ENCODE measurements at regions not wholly inside any gene's neighbourhood (a gene's known extent, or its start where the extent isn't known, plus 50 kb on each side); places are given as distances from the start of the nearest gene placed in this dataset.

DNA sequence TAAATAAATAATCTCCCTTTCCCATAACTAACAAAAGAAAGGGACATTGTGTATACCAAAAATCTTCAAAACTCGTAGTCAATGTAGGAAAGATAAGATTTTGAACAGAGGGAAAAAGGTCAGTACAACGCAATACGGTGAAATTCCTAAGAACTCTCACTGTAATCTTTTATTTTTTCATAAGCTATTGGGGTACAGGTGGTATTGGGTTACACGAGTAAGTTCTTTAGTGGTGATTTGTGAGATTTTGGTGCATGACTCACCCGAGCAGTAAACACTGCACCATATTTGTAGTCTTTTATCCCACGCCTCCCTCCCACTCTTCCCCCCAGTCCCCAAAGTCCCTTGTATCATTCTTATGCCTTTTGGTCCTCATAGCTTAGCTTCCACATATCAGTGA lies 718.0 kb downstream of the TBL1XR1 start:
- Mint-ChIP-seq H3K4me1 (ENCODE audit: low read depth, unreplicated experiment) (no peaks in the 10 kb centered on the region), H3K27me3 (ENCODE audit: unreplicated experiment) (no peaks in the 10 kb centered on the region), H3K4me3 (ENCODE audit: unreplicated experiment) (no peak overlapping the region), H3K36me3 (ENCODE audit: unreplicated experiment) (no peaks in the 10 kb centered on the region), H3K27ac (ENCODE audit: unreplicated experiment) (no peak overlapping the region), H3K9me3 (ENCODE audit: unreplicated experiment) (peaks cover 1% of the 10 kb centered on the region)
- TF ChIP-seq, protein P1, sequence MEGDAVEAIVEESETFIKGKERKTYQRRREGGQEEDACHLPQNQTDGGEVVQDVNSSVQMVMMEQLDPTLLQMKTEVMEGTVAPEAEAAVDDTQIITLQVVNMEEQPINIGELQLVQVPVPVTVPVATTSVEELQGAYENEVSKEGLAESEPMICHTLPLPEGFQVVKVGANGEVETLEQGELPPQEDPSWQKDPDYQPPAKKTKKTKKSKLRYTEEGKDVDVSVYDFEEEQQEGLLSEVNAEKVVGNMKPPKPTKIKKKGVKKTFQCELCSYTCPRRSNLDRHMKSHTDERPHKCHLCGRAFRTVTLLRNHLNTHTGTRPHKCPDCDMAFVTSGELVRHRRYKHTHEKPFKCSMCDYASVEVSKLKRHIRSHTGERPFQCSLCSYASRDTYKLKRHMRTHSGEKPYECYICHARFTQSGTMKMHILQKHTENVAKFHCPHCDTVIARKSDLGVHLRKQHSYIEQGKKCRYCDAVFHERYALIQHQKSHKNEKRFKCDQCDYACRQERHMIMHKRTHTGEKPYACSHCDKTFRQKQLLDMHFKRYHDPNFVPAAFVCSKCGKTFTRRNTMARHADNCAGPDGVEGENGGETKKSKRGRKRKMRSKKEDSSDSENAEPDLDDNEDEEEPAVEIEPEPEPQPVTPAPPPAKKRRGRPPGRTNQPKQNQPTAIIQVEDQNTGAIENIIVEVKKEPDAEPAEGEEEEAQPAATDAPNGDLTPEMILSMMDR (IDR thresholded peaks at IDR 0.05; ENCODE audit: partially characterized antibody, unreplicated experiment) = no peak
- DNase-seq = no peak

- TF ChIP-seq, protein P1 (IDR thresholded peaks at IDR 0.05; ENCODE audit: partially characterized antibody, unreplicated experiment) = no peak
- no peaks in the 10 kb centered on the region for H3K9me3 Mint-ChIP-seq (ENCODE audit: unreplicated experiment)
- H3K36me3 Mint-ChIP-seq (ENCODE audit: unreplicated experiment) = no peaks in the 10 kb centered on the region
- H3K27ac Mint-ChIP-seq (ENCODE audit: unreplicated experiment) = no peak overlapping the region
- no peaks in the 10 kb centered on the region for H3K4me1 Mint-ChIP-seq (ENCODE audit: low read depth, unreplicated experiment)
- no peaks in the 10 kb centered on the region for H3K27me3 Mint-ChIP-seq (ENCODE audit: unreplicated experiment)
- no peak for DNase-seq
- H3K4me3 Mint-ChIP-seq (ENCODE audit: unreplicated experiment) = no peak overlapping the region
Measured at GRCh38 chr3:176469694-176470205, 727.5 kb downstream of the TBL1XR1 start.

DNA sequence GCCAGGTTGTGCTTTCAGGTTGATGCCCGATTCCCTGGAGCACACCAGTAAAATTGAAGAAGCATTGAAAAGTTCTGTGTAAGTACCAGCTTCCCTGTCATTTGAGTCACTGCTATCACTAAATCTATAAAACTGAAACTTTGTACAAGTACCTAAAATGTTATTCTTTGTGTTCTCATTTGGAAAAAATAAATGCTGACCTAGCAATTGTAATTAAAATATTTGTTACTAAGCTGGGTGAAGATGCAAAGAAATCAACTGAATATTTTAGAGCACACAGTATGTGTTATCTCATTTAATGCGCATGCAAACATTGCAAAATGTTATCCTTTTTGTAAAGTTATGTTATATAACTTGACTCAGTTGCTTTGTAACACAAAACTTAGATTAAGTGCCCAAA lies 733.7 kb downstream of the TBL1XR1 start:
- DNase-seq = no peak
- H3K27ac Mint-ChIP-seq (ENCODE audit: unreplicated experiment) = no peak overlapping the region
- H3K4me3 Mint-ChIP-seq (ENCODE audit: unreplicated experiment) = no peak overlapping the region
- no peaks in the 10 kb centered on the region for H3K9me3 Mint-ChIP-seq (ENCODE audit: unreplicated experiment)
- H3K27me3 Mint-ChIP-seq (ENCODE audit: unreplicated experiment) = no peaks in the 10 kb centered on the region
- H3K36me3 Mint-ChIP-seq (ENCODE audit: unreplicated experiment) = no peaks in the 10 kb centered on the region
- no peaks in the 10 kb centered on the region for H3K4me1 Mint-ChIP-seq (ENCODE audit: low read depth, unreplicated experiment)
- TF ChIP-seq, protein P1 (IDR thresholded peaks at IDR 0.05; ENCODE audit: partially characterized antibody, unreplicated experiment) = no peak

DNA sequence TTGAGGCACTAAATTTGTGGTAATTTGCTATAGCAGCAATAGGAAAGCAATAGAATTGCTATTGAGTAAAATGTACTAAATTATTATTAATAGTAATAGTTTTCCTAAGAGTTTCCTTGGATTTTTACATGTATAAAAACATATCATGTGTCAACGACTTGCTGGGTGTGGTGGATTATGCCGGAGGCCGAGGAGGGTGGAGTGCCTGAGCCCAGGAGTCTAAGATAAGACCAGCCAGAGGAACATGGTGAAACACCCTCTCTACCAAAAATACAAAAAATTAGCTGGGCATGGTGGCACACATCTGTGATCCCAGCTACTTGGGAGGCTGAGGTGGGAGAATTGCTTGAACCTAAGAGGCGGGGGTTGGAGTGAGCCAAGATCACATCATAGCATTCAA lies 749.9 kb downstream of the TBL1XR1 start:
- H3K4me1 Mint-ChIP-seq (ENCODE audit: low read depth, unreplicated experiment) = no peaks in the 10 kb centered on the region
- H3K27me3 Mint-ChIP-seq (ENCODE audit: unreplicated experiment) = no peaks in the 10 kb centered on the region
- no peak overlapping the region for H3K27ac Mint-ChIP-seq (ENCODE audit: unreplicated experiment)
- H3K9me3 Mint-ChIP-seq (ENCODE audit: unreplicated experiment) = peaks cover 1% of the 10 kb centered on the region
- DNase-seq = no peak
- H3K36me3 Mint-ChIP-seq (ENCODE audit: unreplicated experiment) = peaks cover under 1% of the 10 kb centered on the region
- TF ChIP-seq, protein P1 (IDR thresholded peaks at IDR 0.05; ENCODE audit: partially characterized antibody, unreplicated experiment) = no peak
- H3K4me3 Mint-ChIP-seq (ENCODE audit: unreplicated experiment) = no peak overlapping the region

DNA sequence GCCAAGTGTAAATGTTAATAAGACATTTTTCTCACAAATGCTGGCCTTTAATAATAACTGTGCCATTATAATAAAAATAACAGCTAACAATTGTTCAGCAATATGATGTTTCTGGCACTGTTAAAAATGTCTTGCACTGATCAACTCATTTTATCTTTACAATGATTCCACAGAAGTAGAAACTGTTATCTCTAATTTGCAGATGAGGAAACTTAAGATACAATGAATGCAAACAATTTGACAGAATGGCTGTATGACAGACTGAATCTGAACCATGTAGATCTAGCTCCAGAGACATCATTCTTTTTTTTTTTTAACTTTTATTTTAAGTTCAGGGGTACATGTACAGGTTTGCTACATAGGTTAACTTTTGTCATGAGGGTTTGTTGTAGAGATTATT lies 755.0 kb downstream of the TBL1XR1 start:
- DNase-seq = no peak
- Mint-ChIP-seq H3K27me3 (ENCODE audit: unreplicated experiment) (no peaks in the 10 kb centered on the region), H3K9me3 (ENCODE audit: unreplicated experiment) (no peaks in the 10 kb centered on the region), H3K36me3 (ENCODE audit: unreplicated experiment) (no peaks in the 10 kb centered on the region), H3K4me1 (ENCODE audit: low read depth, unreplicated experiment) (no peaks in the 10 kb centered on the region), H3K27ac (ENCODE audit: unreplicated experiment) (no peak overlapping the region), H3K4me3 (ENCODE audit: unreplicated experiment) (no peak overlapping the region)
- TF ChIP-seq, protein P1 (IDR thresholded peaks at IDR 0.05; ENCODE audit: partially characterized antibody, unreplicated experiment) = no peak

All from glutamatergic neuron (in vitro differentiated cells).